Esophagus (tissue), 2 donors: ENCODE measurements at regions not wholly inside any gene's neighbourhood (a gene's known extent, or its start where the extent isn't known, plus 50 kb on each side); places are given as distances from the start of the nearest gene placed in this dataset.

Experiments
- H3K27ac ChIP-seq, 2 donors: one replicate each; pipeline ENCODE4 v1.5.1; 2013; ENCODE audit warnings: low read depth in 2 of 2, mild to moderate bottlenecking in 2 of 2, inconsistent platforms in 1 of 2, low read length in 1 of 2, moderate library complexity in 1 of 2
- H3K27me3 ChIP-seq, 2 donors: one replicate each; pipeline ENCODE4 v1.6.1; 2013; ENCODE audit warnings: low read length in 2 of 2, control low read depth in 1 of 2, mild to moderate bottlenecking in 1 of 2; ENCODE audit not compliant: insufficient read depth in 2 of 2, control insufficient read depth in 1 of 2
- H3K36me3 ChIP-seq, 2 donors: one replicate each; pipeline ENCODE4 v1.6.1; 2013; ENCODE audit warnings: low read length in 1 of 2; ENCODE audit not compliant: control insufficient read depth in 2 of 2, insufficient read depth in 2 of 2
- H3K4me1 ChIP-seq, 2 donors: one replicate each; pipeline ENCODE4 v1.6.1; 2013; ENCODE audit warnings: low read length in 1 of 2; ENCODE audit not compliant: control insufficient read depth in 2 of 2, insufficient read depth in 2 of 2
- H3K4me3 ChIP-seq, 2 donors: one replicate each; pipeline ENCODE4 v1.5.1; 2013; ENCODE audit warnings: low read length in 2 of 2, mild to moderate bottlenecking in 2 of 2, low read depth in 1 of 2, moderate library complexity in 1 of 2
- H3K9me3 ChIP-seq, 2 donors: one replicate each; pipeline ENCODE4 v1.6.1; 2013; ENCODE audit warnings: mild to moderate bottlenecking in 2 of 2, low read depth in 1 of 2, low read length in 1 of 2, moderate library complexity in 1 of 2; ENCODE audit not compliant: control insufficient read depth in 2 of 2, insufficient read depth in 1 of 2
- WGBS, 2 donors: extraction: QIAGEN DNeasy Blood & Tissue Kit; methylation state at CpG; one replicate each; pipeline ENCODE4 v1.1.7; 2013; 5-methylcytosine and 5-hydroxymethylcytosine counted together
- donor health status: healthy with polysubstance abuse.
- donor health status: Bipolar disorder and iron deficiency.

- peaks cover 0 to 3% of the 10 kb centered on the region in 2 donors for H3K27me3 ChIP-seq
- no peaks in the 10 kb centered on the region for H3K9me3 ChIP-seq
- H3K36me3 ChIP-seq: no peaks in the 10 kb centered on the region
- H3K4me3 ChIP-seq: peak overlapping the region in 1 of 2 donors; percentile 4
- H3K4me1 ChIP-seq: peaks cover 9 to 10% of the 10 kb centered on the region in 2 donors
- WGBS, 2 donors: 15 to 18% methylated on average over 20 to 21 of the region's 21 CpGs
- H3K27ac ChIP-seq: no peak overlapping the region
Observed at GRCh38 chr17:27379888-27380533, 76.2 kb upstream of the KSR1 start.

DNA sequence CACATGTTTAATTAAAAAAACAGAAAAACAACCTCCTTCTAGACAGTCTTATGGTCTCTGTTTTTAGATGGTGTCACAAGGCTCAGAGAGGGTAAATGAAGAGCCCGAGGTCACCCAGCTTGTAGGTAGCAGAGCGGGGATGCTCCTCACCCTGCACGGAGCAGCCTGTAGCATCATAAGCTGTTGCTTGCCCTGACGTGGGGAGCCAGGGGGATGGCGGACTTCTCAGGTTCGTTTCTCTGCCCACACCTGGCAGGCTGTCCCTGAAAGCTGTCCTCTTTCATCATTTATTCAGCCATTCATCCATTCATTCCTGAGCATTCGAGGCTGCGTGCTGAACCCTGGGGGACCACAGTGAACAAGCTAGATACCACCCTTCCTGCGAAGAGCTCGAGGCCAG, 75.7 kb upstream of the KSR1 start:
- peak overlapping the region in 1 of 2 donors; percentile 4 for H3K4me3 ChIP-seq

GRCh38 chr17:27381007-27381501, 75.2 kb upstream of the KSR1 start:
- Histone ChIP-seq H3K27ac (no peak overlapping the region), H3K36me3 (no peaks in the 10 kb centered on the region), H3K27me3 (peaks cover 0 to 3% of the 10 kb centered on the region in 2 donors), H3K9me3 (no peaks in the 10 kb centered on the region), H3K4me1 (peaks cover 9 to 10% of the 10 kb centered on the region in 2 donors), H3K4me3 (no peak overlapping the region)
- 50 to 64% methylated on average over 22 of the region's 22 CpGs for WGBS, 2 donors

More for the DNA sequence above, 75.7 kb upstream of the KSR1 start:
- WGBS, 2 donors: 66 to 69% methylated on average over 10 of the region's 10 CpGs
- Histone ChIP-seq H3K4me1 (peaks cover 9 to 10% of the 10 kb centered on the region in 2 donors), H3K27me3 (peaks cover 0 to 3% of the 10 kb centered on the region in 2 donors), H3K27ac (no peak overlapping the region), H3K36me3 (no peaks in the 10 kb centered on the region), H3K9me3 (no peaks in the 10 kb centered on the region)

- 86 to 92% methylated on average over 5 of the region's 5 CpGs for WGBS, 2 donors
- Histone ChIP-seq H3K4me3 (no peak overlapping the region), H3K36me3 (no peaks in the 10 kb centered on the region)
Observed at GRCh38 chr17:27382025-27382424, 74.2 kb upstream of the KSR1 start.

GRCh38 chr17:27384261-27384701, 72.0 kb upstream of the KSR1 start:
- no peak overlapping the region for H3K27ac ChIP-seq

More at GRCh38 chr17:27382025-27382424, 74.2 kb upstream of the KSR1 start:
- Histone ChIP-seq H3K9me3 (no peaks in the 10 kb centered on the region), H3K4me1 (peaks cover 9 to 10% of the 10 kb centered on the region in 2 donors), H3K27ac (no peak overlapping the region), H3K27me3 (peaks cover 0 to 3% of the 10 kb centered on the region in 2 donors)

DNA sequence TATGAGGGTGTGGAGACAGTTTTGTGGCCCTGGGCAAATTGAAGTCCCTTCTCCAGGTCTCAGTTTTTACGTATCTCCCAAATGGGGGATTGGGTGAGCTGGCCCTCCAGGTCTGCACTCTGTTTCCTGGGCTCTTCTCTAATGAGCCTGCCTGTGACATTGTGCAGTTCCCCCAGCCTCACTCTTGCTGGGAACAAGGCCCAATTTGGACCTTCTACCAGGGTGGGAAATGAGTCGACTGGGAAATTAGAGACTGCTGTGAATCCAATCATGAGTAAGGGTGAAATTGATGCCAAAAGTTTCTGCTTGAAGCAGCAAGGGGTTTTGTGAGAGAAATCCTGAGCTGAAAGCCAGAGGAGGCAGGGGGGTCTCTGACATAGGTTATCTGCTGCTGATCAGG, 71.5 kb upstream of the KSR1 start:
- peaks cover 0 to 2% of the 10 kb centered on the region in 2 donors for H3K27me3 ChIP-seq
- H3K27ac ChIP-seq: no peak overlapping the region
- peaks cover 9 to 10% of the 10 kb centered on the region in 2 donors for H3K4me1 ChIP-seq
- no peaks in the 10 kb centered on the region for H3K9me3 ChIP-seq
- WGBS, 2 donors: 58 to 84% methylated on average over 2 of the region's 2 CpGs
- no peak overlapping the region for H3K4me3 ChIP-seq
- no peaks in the 10 kb centered on the region for H3K36me3 ChIP-seq

More at GRCh38 chr17:27384261-27384701, 72.0 kb upstream of the KSR1 start:
- Histone ChIP-seq H3K9me3 (no peaks in the 10 kb centered on the region), H3K4me1 (peaks cover 9 to 10% of the 10 kb centered on the region in 2 donors), H3K4me3 (no peak overlapping the region), H3K27me3 (peaks cover 0 to 3% of the 10 kb centered on the region in 2 donors), H3K36me3 (no peaks in the 10 kb centered on the region)
- WGBS, 2 donors: 31 to 39% methylated on average over 7 of the region's 7 CpGs

- no peaks in the 10 kb centered on the region for H3K27me3 ChIP-seq
- no peaks in the 10 kb centered on the region for H3K9me3 ChIP-seq
- H3K36me3 ChIP-seq: no peaks in the 10 kb centered on the region
- no peak overlapping the region for H3K4me3 ChIP-seq
- no peak overlapping the region for H3K27ac ChIP-seq
- 76 to 80% methylated on average over 1 of the region's 1 CpG for WGBS, 2 donors
- H3K4me1 ChIP-seq: peaks cover 4 to 10% of the 10 kb centered on the region in 2 donors
Observed at GRCh38 chr17:27385626-27386025, 70.6 kb upstream of the KSR1 start.

DNA sequence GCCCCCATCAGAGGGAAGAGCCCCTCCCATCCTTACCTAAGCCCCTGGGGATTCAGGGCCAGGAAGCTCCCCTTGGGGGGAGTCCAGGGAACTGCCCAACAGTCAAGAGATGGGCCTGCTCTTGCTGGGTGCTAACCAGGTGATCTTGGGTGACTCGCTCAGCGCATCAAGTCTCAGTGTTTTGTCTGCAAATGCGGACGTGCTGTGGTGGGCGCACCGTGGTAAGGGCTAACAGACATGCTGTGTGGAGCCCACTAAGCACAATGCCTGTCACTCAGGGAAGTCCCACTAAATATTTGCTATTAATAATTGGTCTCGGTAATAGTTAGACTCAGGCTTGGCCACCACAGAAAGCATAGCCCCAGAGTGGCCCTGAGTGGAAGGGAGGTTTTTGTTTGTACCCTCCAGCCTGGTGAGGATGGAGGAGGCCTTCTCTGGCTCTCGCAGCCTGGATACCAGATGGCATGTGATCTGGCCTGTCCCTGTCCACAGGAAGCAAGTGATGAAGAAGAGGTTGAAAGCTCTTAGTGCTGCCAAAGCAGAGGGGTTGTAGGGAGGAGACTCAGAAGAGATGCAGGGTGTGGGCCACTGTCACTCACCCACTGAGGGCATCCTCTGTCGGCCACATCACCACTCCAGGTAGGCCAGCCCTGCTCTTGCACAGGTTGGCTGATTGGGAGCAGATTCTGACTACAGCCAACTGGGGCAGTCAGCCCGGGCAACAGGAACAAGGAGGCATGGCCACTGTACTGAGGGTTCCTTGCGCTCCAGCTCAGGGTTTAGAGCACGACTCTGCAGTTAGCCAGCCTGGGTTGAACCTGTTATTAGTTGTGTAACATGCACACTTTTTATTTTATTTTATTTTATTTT, 69.8 kb upstream of the KSR1 start:
- Histone ChIP-seq H3K4me3 (no peak overlapping the region), H3K9me3 (no peaks in the 10 kb centered on the region)
- WGBS, 2 donors: 92 to 95% methylated on average over 12 of the region's 12 CpGs

GRCh38 chr17:27389542-27390140, 66.6 kb upstream of the KSR1 start:
- H3K9me3 ChIP-seq: no peaks in the 10 kb centered on the region
- no peak overlapping the region for H3K4me3 ChIP-seq
- WGBS, 2 donors: 93 to 96% methylated on average over 4 of the region's 4 CpGs
- H3K4me1 ChIP-seq: peaks cover 0 to under 1% of the 10 kb centered on the region in 2 donors
- H3K36me3 ChIP-seq: no peaks in the 10 kb centered on the region
- H3K27me3 ChIP-seq: no peaks in the 10 kb centered on the region
- H3K27ac ChIP-seq: no peak overlapping the region

More for the DNA sequence above, 69.8 kb upstream of the KSR1 start:
- H3K36me3 ChIP-seq: no peaks in the 10 kb centered on the region
- H3K27ac ChIP-seq: no peak overlapping the region
- no peaks in the 10 kb centered on the region for H3K27me3 ChIP-seq
- peaks cover 0 to 7% of the 10 kb centered on the region in 2 donors for H3K4me1 ChIP-seq
